ENCODE measurements at regions not wholly inside any gene's neighbourhood (a gene's known extent, or its start where the extent isn't known, plus 50 kb on each side); places are given as distances from the start of the nearest gene placed in this dataset.

- TF ChIP-seq EZH2phosphoT487 (IDR thresholded peaks at IDR 0.05; ENCODE audit: low read depth) = no peak
- TF ChIP-seq CTCF (IDR thresholded peaks at IDR 0.05; ENCODE audit: low read depth, low read length) = no peak
- H3K4me1 ChIP-seq (ENCODE audit: low read length) = no peaks in the 10 kb centered on the region
Measured at GRCh38 chr13:78897200-78897599, 238.2 kb upstream of the OBI1 start.

GRCh38 chr13:78884571-78884970 is 225.6 kb upstream of the OBI1 start:
- Histone ChIP-seq H3K9ac (ENCODE audit: low read length) (no peak overlapping the region), H3K27me3 (ENCODE audit: low read depth, low read length) (no peaks in the 10 kb centered on the region), H3K4me3 (ENCODE audit: low read length) (no peak overlapping the region), H3K4me2 (ENCODE audit: low read length) (no peak overlapping the region), H3K79me2 (ENCODE audit: low read length) (no peaks in the 10 kb centered on the region), H3K4me1 (ENCODE audit: low read length) (no peaks in the 10 kb centered on the region), H3K27ac (ENCODE audit: low read length) (no peak overlapping the region), H3K9me3 (ENCODE audit: insufficient read depth, low read length) (no peaks in the 10 kb centered on the region), H3K36me3 (replicated peaks; ENCODE audit: low read depth, low read length) (no peaks in the 10 kb centered on the region), H4K20me1 (ENCODE audit: insufficient read depth, low read length) (no peaks in the 10 kb centered on the region), H2AFZ (ENCODE audit: low read depth, low read length) (no peak overlapping the region)
- TF ChIP-seq CTCF (IDR thresholded peaks at IDR 0.05; ENCODE audit: low read depth, low read length) (no peak), EZH2phosphoT487 (IDR thresholded peaks at IDR 0.05; ENCODE audit: low read depth) (no peak)

More at GRCh38 chr13:78897200-78897599, 238.2 kb upstream of the OBI1 start:
- Histone ChIP-seq H3K9me3 (ENCODE audit: insufficient read depth, low read length) (no peaks in the 10 kb centered on the region), H4K20me1 (ENCODE audit: insufficient read depth, low read length) (no peaks in the 10 kb centered on the region), H3K36me3 (replicated peaks; ENCODE audit: low read depth, low read length) (no peaks in the 10 kb centered on the region), H3K9ac (ENCODE audit: low read length) (no peak overlapping the region), H3K4me2 (ENCODE audit: low read length) (no peak overlapping the region), H3K79me2 (ENCODE audit: low read length) (no peaks in the 10 kb centered on the region), H3K27ac (ENCODE audit: low read length) (no peak overlapping the region), H3K27me3 (ENCODE audit: low read depth, low read length) (no peaks in the 10 kb centered on the region), H3K4me3 (ENCODE audit: low read length) (no peak overlapping the region), H2AFZ (ENCODE audit: low read depth, low read length) (no peak overlapping the region)

GRCh38 chr13:78881751-78882150 is 222.8 kb upstream of the OBI1 start:
- TF ChIP-seq EZH2phosphoT487 (IDR thresholded peaks at IDR 0.05; ENCODE audit: low read depth) (no peak), CTCF (IDR thresholded peaks at IDR 0.05; ENCODE audit: low read depth, low read length) (no peak)
- Histone ChIP-seq H3K4me3 (ENCODE audit: low read length) (no peak overlapping the region), H3K36me3 (replicated peaks; ENCODE audit: low read depth, low read length) (no peaks in the 10 kb centered on the region)

DNA sequence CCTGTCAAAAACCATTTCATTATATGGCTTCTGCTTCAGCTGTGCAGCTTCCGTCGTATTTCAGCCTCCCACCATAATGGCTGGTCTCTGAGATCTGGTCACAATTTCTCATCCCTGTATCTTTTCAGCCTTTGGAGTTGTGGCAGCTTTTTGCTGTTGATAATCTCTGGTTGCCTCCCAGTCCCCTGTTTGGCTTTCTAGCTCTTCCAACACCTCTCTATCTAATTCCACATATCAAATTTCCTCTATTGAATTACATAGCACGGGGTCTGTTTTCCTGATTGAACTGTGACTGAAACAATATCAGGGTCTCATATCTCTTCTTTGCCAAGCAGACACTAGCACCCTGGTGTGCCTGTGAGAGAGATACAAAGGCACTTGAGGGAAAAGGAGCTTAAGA is 222.1 kb upstream of the OBI1 start:
- H2AFZ ChIP-seq (ENCODE audit: low read depth, low read length) = no peak overlapping the region
- no peak overlapping the region for H3K9ac ChIP-seq (ENCODE audit: low read length)
- 0 out of 2 replicates have a peak, but pooled peaks cover 5% of the 10 kb centered on the region for H3K9me3 ChIP-seq (ENCODE audit: insufficient read depth, low read length)
- TF ChIP-seq EZH2phosphoT487 (IDR thresholded peaks at IDR 0.05; ENCODE audit: low read depth) = no peak
- TF ChIP-seq CTCF (IDR thresholded peaks at IDR 0.05; ENCODE audit: low read depth, low read length) = no peak
- no peak overlapping the region for H3K4me3 ChIP-seq (ENCODE audit: low read length)
- no peaks in the 10 kb centered on the region for H3K36me3 ChIP-seq (replicated peaks; ENCODE audit: low read depth, low read length)
- no peaks in the 10 kb centered on the region for H3K4me1 ChIP-seq (ENCODE audit: low read length)
- no peaks in the 10 kb centered on the region for H3K27me3 ChIP-seq (ENCODE audit: low read depth, low read length)
- no peak overlapping the region for H3K27ac ChIP-seq (ENCODE audit: low read length)
- H3K79me2 ChIP-seq (ENCODE audit: low read length) = no peaks in the 10 kb centered on the region
- no peaks in the 10 kb centered on the region for H4K20me1 ChIP-seq (ENCODE audit: insufficient read depth, low read length)
- no peak overlapping the region for H3K4me2 ChIP-seq (ENCODE audit: low read length)

More at GRCh38 chr13:78881751-78882150, 222.8 kb upstream of the OBI1 start:
- Histone ChIP-seq H3K9ac (ENCODE audit: low read length) (no peak overlapping the region), H4K20me1 (ENCODE audit: insufficient read depth, low read length) (no peaks in the 10 kb centered on the region), H2AFZ (ENCODE audit: low read depth, low read length) (no peak overlapping the region), H3K4me2 (ENCODE audit: low read length) (no peak overlapping the region), H3K27ac (ENCODE audit: low read length) (no peak overlapping the region), H3K4me1 (ENCODE audit: low read length) (no peaks in the 10 kb centered on the region), H3K27me3 (ENCODE audit: low read depth, low read length) (no peaks in the 10 kb centered on the region), H3K9me3 (ENCODE audit: insufficient read depth, low read length) (0 out of 2 replicates have a peak, but pooled peaks cover 5% of the 10 kb centered on the region), H3K79me2 (ENCODE audit: low read length) (no peaks in the 10 kb centered on the region)

All from OCI-LY3 (cell line).